Adrenal gland (tissue), 9 donors: ENCODE measurements at regions not wholly inside any gene's neighbourhood (a gene's known extent, or its start where the extent isn't known, plus 50 kb on each side); places are given as distances from the start of the nearest gene placed in this dataset.

ENCODE experiments used
- DNase-seq, 7 donors: peaks; one replicate each; pipeline ENCODE4 v3.0.0-alpha.2; 2019 to 2020
- H3K27ac ChIP-seq, 5 donors: fragments of 200-600 bp; sonication (generic) in 4 of 5; 1 replicate in 3 of 5; 2 replicates in 2 of 5; pipeline versions ENCODE4 v1.5.1 to v1.8.0; 2016 to 2020; ENCODE audit warnings: mild to moderate bottlenecking in 1 of 5
- H3K27me3 ChIP-seq: fragments of 200-600 bp; 2 replicates; pipeline ENCODE4 v1.8.0; 2021
- H3K36me3 ChIP-seq, 2 donors: fragments of 200-600 bp; replicated peaks in 1 of 2; 1 replicate in 1 of 2; 2 replicates in 1 of 2; pipeline versions ENCODE4 v1.5.1 to v1.8.0; 2018 to 2022
- H3K4me1 ChIP-seq, 2 donors: fragments of 200-600 bp; replicated peaks in 1 of 2; 1 replicate in 1 of 2; 2 replicates in 1 of 2; pipeline versions ENCODE4 v1.5.1 to v1.8.0; 2018 to 2021
- H3K4me3 ChIP-seq, 4 donors: fragments of 200-600 bp; sonication (generic) in 3 of 4; one replicate each; pipeline ENCODE4 v1.5.1; 2016 to 2018
- H3K9me3 ChIP-seq, 3 donors: fragments of 200-600 bp; sonication (generic) in 1 of 3; replicated peaks in 1 of 3; 1 replicate in 2 of 3; 2 replicates in 1 of 3; pipeline versions ENCODE4 v1.5.1 to v1.8.0; 2016 to 2021
- CTCF ChIP-seq, 6 experiments: fragments of 450-650 bp in 4 of 6; fragments of 200-600 bp in 2 of 6; sonication (generic) in 1 of 6; IDR thresholded peaks; 1 replicate in 5 of 6; 2 replicates in 1 of 6; pipeline versions ENCODE4 v1.5.1 to v1.8.0; 2016 to 2021; ENCODE audit warnings: antibody characterized with exemption in 6 of 6, mild to moderate bottlenecking in 2 of 6, moderate library complexity in 1 of 6
- POLR2A ChIP-seq, 2 donors: fragments of 450-650 bp; IDR thresholded peaks; one replicate each; pipeline ENCODE4 v1.6.1; 2017; ENCODE audit warnings: antibody characterized with exemption in 2 of 2, mild to moderate bottlenecking in 2 of 2, moderate library complexity in 1 of 2
- WGBS, 4 donors: extraction: QIAGEN DNeasy Blood & Tissue Kit in 2 of 4; methylation state at CpG; one replicate each; pipeline versions ENCODE4 v1.1.5 to v1.1.7; 2013 to 2017; 5-methylcytosine and 5-hydroxymethylcytosine counted together
- intact Hi-C, 2 donors: fragments of 100-400 bp; cut with DNase I; formaldehyde crosslinking; loops; one replicate each; pipeline versions ENCODE4 v1.14.1 to v1.15.0; 2022 to 2023
- donor health status: healthy with polysubstance abuse.
- donor health status: Bipolar disorder and iron deficiency.
- donor health status: DM: yes; HTN: yes; CAD: no.
- donor health status: DM: no; HTN: no; CAD: no.
- donor health status: DM: no; HTN: no; CAD: no.

- no peak overlapping the region for H3K4me3 ChIP-seq
- H3K36me3 ChIP-seq, result no peaks in the 10 kb centered on the region
- intact Hi-C loops, result no loop called here
- H3K4me1 ChIP-seq, result no peaks in the 10 kb centered on the region
- H3K27ac ChIP-seq, result no peak overlapping the region
- 56 to 69% (median 59%) methylated on average over 29 of the region's 29 CpGs for WGBS, 4 donors
- no peak for TF ChIP-seq CTCF (IDR thresholded peaks at IDR 0.05)
- TF ChIP-seq POLR2A (IDR thresholded peaks at IDR 0.05), result no peak
- H3K9me3 ChIP-seq, result no peaks in the 10 kb centered on the region
- DNase-seq, result peak in 6 of 7 donors; percentile 2 to 18 (median 8)
- H3K27me3 ChIP-seq, result no peaks in the 10 kb centered on the region
These were observed 372.1 kb downstream of the ALG10 start for GRCh38 chr12:34394211-34395055.

- no peak overlapping the region for H3K27ac ChIP-seq
- 54 to 71% (median 61%) methylated on average over 13 to 28 of the region's 28 CpGs for WGBS, 4 donors
- no peaks in the 10 kb centered on the region for H3K36me3 ChIP-seq
- no peaks in the 10 kb centered on the region for H3K27me3 ChIP-seq
- H3K4me1 ChIP-seq, result no peaks in the 10 kb centered on the region
- H3K9me3 ChIP-seq, result no peaks in the 10 kb centered on the region
- DNase-seq, result peak in 6 of 7 donors; percentile 3 to 10 (median 7)
- TF ChIP-seq CTCF (IDR thresholded peaks at IDR 0.05), result no peak
- TF ChIP-seq POLR2A (IDR thresholded peaks at IDR 0.05), result no peak
- intact Hi-C loops, result no loop called here
- no peak overlapping the region for H3K4me3 ChIP-seq
These were observed 373.0 kb downstream of the ALG10 start for GRCh38 chr12:34395056-34396005.

GRCh38 chr12:34396006-34396860 lies 373.9 kb downstream of the ALG10 start:
- no peak for TF ChIP-seq POLR2A (IDR thresholded peaks at IDR 0.05)
- DNase-seq, result peak in 5 of 7 donors; percentile 1 to 18 (median 8)
- no peak overlapping the region for H3K4me3 ChIP-seq
- H3K9me3 ChIP-seq, result no peaks in the 10 kb centered on the region
- H3K4me1 ChIP-seq, result no peaks in the 10 kb centered on the region
- H3K27ac ChIP-seq, result no peak overlapping the region
- H3K27me3 ChIP-seq, result no peaks in the 10 kb centered on the region
- no peaks in the 10 kb centered on the region for H3K36me3 ChIP-seq
- 56 to 62% (median 57%) methylated on average over 19 to 27 of the region's 27 CpGs for WGBS, 4 donors
- intact Hi-C loops, result no loop called here

GRCh38 chr12:34396861-34397590 lies 374.7 kb downstream of the ALG10 start:
- Histone ChIP-seq H3K27me3 (no peaks in the 10 kb centered on the region), H3K9me3 (no peaks in the 10 kb centered on the region), H3K4me3 (no peak overlapping the region), H3K27ac (no peak overlapping the region), H3K4me1 (no peaks in the 10 kb centered on the region), H3K36me3 (no peaks in the 10 kb centered on the region)
- intact Hi-C loops, result no loop called here
- DNase-seq, result peak in 5 of 7 donors; percentile 3 to 40 (median 9)
- no peak for TF ChIP-seq CTCF (IDR thresholded peaks at IDR 0.05)
- TF ChIP-seq POLR2A (IDR thresholded peaks at IDR 0.05), result no peak
- WGBS, 4 donors, result 60 to 64% (median 63%) methylated on average over 20 of the region's 20 CpGs
